Panc1 (cell line): ENCODE measurements at regions not wholly inside any gene's neighbourhood (a gene's known extent, or its start where the extent isn't known, plus 50 kb on each side); places are given as distances from the start of the nearest gene placed in this dataset.

ENCODE experiments used
- ATAC-seq: fragments of 200-7000 bp; cut with Tn5 transposase; 2 replicates; pipeline ENCODE4 v1.9.1; 2020; ENCODE audit warnings: mild to moderate bottlenecking, moderate library complexity
- BruUV-seq: library from RNA; stranded (reverse); fragments of 400-500 nt; replicated peaks from 2 replicates; lab custom pipeline; 2021; lab: Mats Ljungman, UMichigan
- CTCF ChIA-PET: fragments of 300-600 bp; sonication (Branson Sonifier 250); formaldehyde crosslinking; loops from one replicate; lab custom pipeline; 2022; ENCODE audit warnings: antibody characterized with exemption; lab: Charles Lee
- POLR2A ChIA-PET: fragments of 300-600 bp; sonication (Branson Sonifier 250); formaldehyde crosslinking; loops from one replicate; lab custom pipeline; 2022; ENCODE audit warnings: antibody characterized with exemption; lab: Charles Lee
- DNase-seq: peaks from one replicate; pipeline ENCODE4 v3.0.0-alpha.2; 2010; ENCODE audit warnings: low read depth, low spot score
- H3K27ac ChIP-seq: 2 replicates; pipeline ENCODE4 v1.5.1; 2011; ENCODE audit warnings: mild to moderate bottlenecking, low read length, inconsistent platforms
- H3K27me3 ChIP-seq: fragments of 200-500 bp; sonication (Bioruptor generic); 2 replicates; pipeline ENCODE4 v1.6.0; 2014; ENCODE audit warnings: low read length, inconsistent platforms; ENCODE audit not compliant: control insufficient read depth, insufficient read depth
- H3K36me3 ChIP-seq: fragments of 200-500 bp; sonication (Bioruptor generic); 2 replicates; pipeline ENCODE4 v1.5.1; 2014; ENCODE audit warnings: inconsistent platforms, mild to moderate bottlenecking, low read length, moderate library complexity; ENCODE audit not compliant: control insufficient read depth, insufficient read depth
- H3K4me1 ChIP-seq: 2 replicates; pipeline ENCODE4 v1.5.1; 2011; ENCODE audit warnings: inconsistent platforms, mild to moderate bottlenecking, low read length, moderate library complexity; ENCODE audit not compliant: control insufficient read depth, insufficient read depth
- H3K4me3 ChIP-seq, 2 experiments: 2 replicates each; pipeline ENCODE4 v1.5.1; 2011 to 2012; ENCODE audit warnings: low read depth in 2 of 2, low read length in 2 of 2, mild to moderate bottlenecking in 2 of 2, inconsistent platforms in 1 of 2, moderate library complexity in 1 of 2
- H3K9me3 ChIP-seq: fragments of 200-500 bp; sonication (Bioruptor generic); 2 replicates; pipeline ENCODE4 v1.5.1; 2014; ENCODE audit warnings: low read depth, mild to moderate bottlenecking, inconsistent platforms, low read length, moderate library complexity; ENCODE audit not compliant: control insufficient read depth, insufficient read depth
- POLR2AphosphoS5 ChIP-seq: IDR thresholded peaks from 2 replicates; pipeline ENCODE4 v1.6.1; 2012; ENCODE audit warnings: mild to moderate bottlenecking, low read depth, low read length, moderate library complexity
- SIN3A ChIP-seq: IDR thresholded peaks from 2 replicates; pipeline ENCODE4 v1.6.1; 2012; ENCODE audit warnings: low read depth, mild to moderate bottlenecking, low read length, moderate library complexity, borderline replicate concordance; ENCODE audit not compliant: insufficient read depth
- TCF7L2 ChIP-seq: IDR thresholded peaks from 2 replicates; pipeline ENCODE4 v1.6.1; 2011; ENCODE audit warnings: mild to moderate bottlenecking, low read depth, low read length, inconsistent platforms
- in situ Hi-C: cut with HindIII; loops from 2 replicates; pipeline ENCODE4 v1.10.0; 2016; ENCODE audit warnings: low sequenced_read_pairs, low pct_unique_long_range_greater_than_20kb
- intact Hi-C: fragments of 100-400 bp; cut with micrococcal nuclease; formaldehyde crosslinking; loops from one replicate; pipeline ENCODE4 v1.10.0; 2022; ENCODE audit not compliant: unreplicated experiment
- TF ChIP-seq, protein P1 (sequence below): fragments of 450-650 bp; IDR thresholded peaks from 2 replicates; pipeline ENCODE4 v1.5.1; 2017; ENCODE audit warnings: mild to moderate bottlenecking
- TF ChIP-seq, protein P2 (sequence below), 2 experiments: IDR thresholded peaks; 2 replicates each; pipeline ENCODE4 v1.6.1; 2011 to 2012; ENCODE audit warnings: low read depth in 2 of 2, control low read depth in 1 of 2, low read length in 1 of 2, mild to moderate bottlenecking in 1 of 2, moderate library complexity in 1 of 2; ENCODE audit not compliant: insufficient read depth in 1 of 2

DNA sequence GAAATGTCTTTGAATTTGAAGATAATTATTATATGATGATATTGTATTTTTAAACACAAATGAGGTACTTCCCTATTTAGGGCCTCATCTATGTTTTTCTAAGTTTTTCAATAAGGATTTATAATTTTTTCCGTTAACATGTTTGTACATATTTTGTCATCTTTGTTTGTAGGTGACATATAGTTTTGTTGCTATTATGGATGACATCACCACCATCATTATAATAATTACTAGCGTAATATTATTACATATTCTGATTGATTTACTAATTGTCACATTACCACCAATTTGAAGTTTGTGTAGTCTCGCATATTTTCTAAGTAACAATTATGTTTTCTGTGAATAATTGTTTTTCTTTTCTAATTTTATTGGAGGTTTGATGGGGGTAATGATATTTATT lies 147.2 kb upstream of the DAAM1 start:
- H3K27ac ChIP-seq, result no peak overlapping the region
- H3K4me3 ChIP-seq, result no peak overlapping the region
- ChIA-PET CTCF (no interaction called here), POLR2A (no interaction called here)
- H3K27me3 ChIP-seq, result no peaks in the 10 kb centered on the region
- in situ Hi-C loops, result no loop called here
- H3K4me1 ChIP-seq, result no peaks in the 10 kb centered on the region
- DNase-seq, result no peak
- H3K9me3 ChIP-seq, result no peaks in the 10 kb centered on the region
- BruUV-seq, result no TSS peak
- intact Hi-C loops, result no loop called here
- no peaks in the 10 kb centered on the region for H3K36me3 ChIP-seq
- ATAC-seq, result no peak
- TF ChIP-seq POLR2AphosphoS5 (no peak), TCF7L2 (no peak), SIN3A (no peak)
- TF ChIP-seq, protein P1, sequence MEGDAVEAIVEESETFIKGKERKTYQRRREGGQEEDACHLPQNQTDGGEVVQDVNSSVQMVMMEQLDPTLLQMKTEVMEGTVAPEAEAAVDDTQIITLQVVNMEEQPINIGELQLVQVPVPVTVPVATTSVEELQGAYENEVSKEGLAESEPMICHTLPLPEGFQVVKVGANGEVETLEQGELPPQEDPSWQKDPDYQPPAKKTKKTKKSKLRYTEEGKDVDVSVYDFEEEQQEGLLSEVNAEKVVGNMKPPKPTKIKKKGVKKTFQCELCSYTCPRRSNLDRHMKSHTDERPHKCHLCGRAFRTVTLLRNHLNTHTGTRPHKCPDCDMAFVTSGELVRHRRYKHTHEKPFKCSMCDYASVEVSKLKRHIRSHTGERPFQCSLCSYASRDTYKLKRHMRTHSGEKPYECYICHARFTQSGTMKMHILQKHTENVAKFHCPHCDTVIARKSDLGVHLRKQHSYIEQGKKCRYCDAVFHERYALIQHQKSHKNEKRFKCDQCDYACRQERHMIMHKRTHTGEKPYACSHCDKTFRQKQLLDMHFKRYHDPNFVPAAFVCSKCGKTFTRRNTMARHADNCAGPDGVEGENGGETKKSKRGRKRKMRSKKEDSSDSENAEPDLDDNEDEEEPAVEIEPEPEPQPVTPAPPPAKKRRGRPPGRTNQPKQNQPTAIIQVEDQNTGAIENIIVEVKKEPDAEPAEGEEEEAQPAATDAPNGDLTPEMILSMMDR, result no peak
- TF ChIP-seq, protein P2, sequence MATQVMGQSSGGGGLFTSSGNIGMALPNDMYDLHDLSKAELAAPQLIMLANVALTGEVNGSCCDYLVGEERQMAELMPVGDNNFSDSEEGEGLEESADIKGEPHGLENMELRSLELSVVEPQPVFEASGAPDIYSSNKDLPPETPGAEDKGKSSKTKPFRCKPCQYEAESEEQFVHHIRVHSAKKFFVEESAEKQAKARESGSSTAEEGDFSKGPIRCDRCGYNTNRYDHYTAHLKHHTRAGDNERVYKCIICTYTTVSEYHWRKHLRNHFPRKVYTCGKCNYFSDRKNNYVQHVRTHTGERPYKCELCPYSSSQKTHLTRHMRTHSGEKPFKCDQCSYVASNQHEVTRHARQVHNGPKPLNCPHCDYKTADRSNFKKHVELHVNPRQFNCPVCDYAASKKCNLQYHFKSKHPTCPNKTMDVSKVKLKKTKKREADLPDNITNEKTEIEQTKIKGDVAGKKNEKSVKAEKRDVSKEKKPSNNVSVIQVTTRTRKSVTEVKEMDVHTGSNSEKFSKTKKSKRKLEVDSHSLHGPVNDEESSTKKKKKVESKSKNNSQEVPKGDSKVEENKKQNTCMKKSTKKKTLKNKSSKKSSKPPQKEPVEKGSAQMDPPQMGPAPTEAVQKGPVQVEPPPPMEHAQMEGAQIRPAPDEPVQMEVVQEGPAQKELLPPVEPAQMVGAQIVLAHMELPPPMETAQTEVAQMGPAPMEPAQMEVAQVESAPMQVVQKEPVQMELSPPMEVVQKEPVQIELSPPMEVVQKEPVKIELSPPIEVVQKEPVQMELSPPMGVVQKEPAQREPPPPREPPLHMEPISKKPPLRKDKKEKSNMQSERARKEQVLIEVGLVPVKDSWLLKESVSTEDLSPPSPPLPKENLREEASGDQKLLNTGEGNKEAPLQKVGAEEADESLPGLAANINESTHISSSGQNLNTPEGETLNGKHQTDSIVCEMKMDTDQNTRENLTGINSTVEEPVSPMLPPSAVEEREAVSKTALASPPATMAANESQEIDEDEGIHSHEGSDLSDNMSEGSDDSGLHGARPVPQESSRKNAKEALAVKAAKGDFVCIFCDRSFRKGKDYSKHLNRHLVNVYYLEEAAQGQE (IDR thresholded peaks at IDR 0.05; ENCODE audit: insufficient read depth in 1 of 2, low read depth in 2 of 2, low read length in 1 of 2), result no peak

DNA sequence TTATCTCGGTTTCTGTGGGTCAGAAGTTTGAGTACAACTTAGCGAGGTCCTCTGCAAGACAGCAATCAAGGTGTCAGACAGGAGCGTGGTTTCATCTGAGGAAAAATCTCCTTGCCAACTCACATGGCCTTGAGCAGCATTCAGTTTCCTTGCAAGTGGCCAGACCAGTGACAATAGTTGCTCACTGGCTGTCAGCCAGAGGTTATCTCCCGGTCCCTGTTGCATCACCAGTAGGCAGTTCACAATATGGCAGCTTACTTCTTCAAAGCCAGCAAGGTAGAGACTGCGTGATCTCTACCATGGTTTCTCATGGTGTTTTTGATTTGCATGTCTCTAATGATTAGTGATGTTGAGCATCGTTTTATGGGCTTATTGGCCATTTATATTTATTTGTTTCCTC lies 143.8 kb upstream of the DAAM1 start:
- intact Hi-C loops, result no loop called here
- H3K4me3 ChIP-seq, result no peak overlapping the region
- no peaks in the 10 kb centered on the region for H3K36me3 ChIP-seq
- DNase-seq, result no peak
- H3K27ac ChIP-seq, result no peak overlapping the region
- no peaks in the 10 kb centered on the region for H3K4me1 ChIP-seq
- ChIA-PET POLR2A (no interaction called here), CTCF (no interaction called here)
- H3K9me3 ChIP-seq, result no peaks in the 10 kb centered on the region
- no peaks in the 10 kb centered on the region for H3K27me3 ChIP-seq
- in situ Hi-C loops, result no loop called here
- TF ChIP-seq, protein P1, result no peak
- TF ChIP-seq, protein P2 (IDR thresholded peaks at IDR 0.05; ENCODE audit: insufficient read depth in 1 of 2, low read depth in 2 of 2, low read length in 1 of 2), result no peak
- no peak for TF ChIP-seq TCF7L2
- no peak for TF ChIP-seq POLR2AphosphoS5
- no peak for TF ChIP-seq SIN3A
- no TSS peak for BruUV-seq
- no peak for ATAC-seq
